Sigmoid colon (tissue), 6 donors: ENCODE measurements at regions not wholly inside any gene's neighbourhood (a gene's known extent, or its start where the extent isn't known, plus 50 kb on each side); places are given as distances from the start of the nearest gene placed in this dataset.
"Not testable (repeated sequence)": the region's sequence is repeated elsewhere in the genome, so short reads cannot be mapped to it uniquely, and the experiment has no call there.

Source experiments
- DNase-seq: peaks from one replicate; pipeline ENCODE4 v3.0.0-alpha.2; 2019
- H3K27ac ChIP-seq, 4 donors: fragments of 200-600 bp; sonication (generic); one replicate each; pipeline ENCODE4 v1.5.1; 2016 to 2019; ENCODE audit warnings: mild to moderate bottlenecking in 1 of 4
- H3K27me3 ChIP-seq, 3 donors: fragments of 200-600 bp; sonication (generic); one replicate each; pipeline ENCODE4 v1.5.1; 2019; ENCODE audit warnings: mild to moderate bottlenecking in 1 of 3
- H3K36me3 ChIP-seq, 4 donors: fragments of 200-600 bp; sonication (generic); one replicate each; pipeline ENCODE4 v1.5.1; 2016 to 2019
- H3K4me1 ChIP-seq, 4 donors: fragments of 200-600 bp; sonication (generic); one replicate each; pipeline ENCODE4 v1.5.1; 2017 to 2019
- H3K4me3 ChIP-seq, 4 donors: fragments of 200-600 bp; sonication (generic); one replicate each; pipeline ENCODE4 v1.5.1; 2017 to 2019; ENCODE audit warnings: mild to moderate bottlenecking in 2 of 4, moderate library complexity in 1 of 4
- H3K9me3 ChIP-seq, 4 donors: fragments of 200-600 bp in 3 of 4; sonication (generic) in 3 of 4; one replicate each; pipeline versions ENCODE4 v1.5.1 to v1.6.1; 2013 to 2019
- CTCF ChIP-seq, 4 experiments: fragments of 450-650 bp in 3 of 4; fragments of 200-600 bp in 1 of 4; IDR thresholded peaks; one replicate each; pipeline ENCODE4 v1.5.1; 2016 to 2019; ENCODE audit warnings: antibody characterized with exemption in 4 of 4, mild to moderate bottlenecking in 3 of 4, moderate library complexity in 2 of 4
- EP300 ChIP-seq, 4 donors: sonication (generic); formaldehyde crosslinking; IDR thresholded peaks; one replicate each; pipeline ENCODE4 v1.6.1; 2017; ENCODE audit warnings: antibody characterized with exemption in 4 of 4
- POLR2A ChIP-seq, 2 donors: fragments of 450-650 bp; IDR thresholded peaks; one replicate each; pipeline ENCODE4 v1.6.1; 2016; ENCODE audit warnings: antibody characterized with exemption in 2 of 2, mild to moderate bottlenecking in 2 of 2, moderate library complexity in 2 of 2
- POLR2AphosphoS5 ChIP-seq, 4 donors: sonication (generic); formaldehyde crosslinking; IDR thresholded peaks; one replicate each; pipeline ENCODE4 v1.6.1; 2017; ENCODE audit warnings: antibody characterized with exemption in 4 of 4
- WGBS, 2 donors: extraction: QIAGEN DNeasy Blood & Tissue Kit; methylation state at CpG; one replicate each; pipeline ENCODE4 v1.1.7; 2013; 5-methylcytosine and 5-hydroxymethylcytosine counted together
- intact Hi-C: fragments of 100-400 bp; cut with DNase I; formaldehyde crosslinking; loops from one replicate; pipeline ENCODE4 v1.15.1; 2023
- donor health status: healthy with polysubstance abuse.
- donor health status: healthy.

GRCh38 chr13:62119739-62120700 lies 704.4 kb upstream of the PCDH20 start:
- no peaks in the 10 kb centered on the region for H3K36me3 ChIP-seq
- WGBS, 2 donors = 42 to 59% methylated on average over 5 of the region's 5 CpGs
- no peaks in the 10 kb centered on the region for H3K4me1 ChIP-seq
- TF ChIP-seq POLR2A (IDR thresholded peaks at IDR 0.05) = no peak
- peak in 1 of 4 experiments; percentile 24 for TF ChIP-seq CTCF (IDR thresholded peaks at IDR 0.05)
- DNase-seq = no peak
- H3K27me3 ChIP-seq = no peaks in the 10 kb centered on the region
- no peak overlapping the region for H3K27ac ChIP-seq
- intact Hi-C loops = no loop called here
- no peak overlapping the region for H3K4me3 ChIP-seq
- no peaks in the 10 kb centered on the region for H3K9me3 ChIP-seq

GRCh38 chr13:62115831-62116230 lies 700.2 kb upstream of the PCDH20 start:
- H3K9me3 ChIP-seq = no peaks in the 10 kb centered on the region
- intact Hi-C loops = no loop called here
- H3K36me3 ChIP-seq = no peaks in the 10 kb centered on the region
- H3K27me3 ChIP-seq = no peaks in the 10 kb centered on the region
- TF ChIP-seq POLR2A (IDR thresholded peaks at IDR 0.05) (no peak), POLR2AphosphoS5 (IDR thresholded peaks at IDR 0.05) (no peak), CTCF (IDR thresholded peaks at IDR 0.05) (no peak), EP300 (IDR thresholded peaks at IDR 0.05) (no peak)
- H3K27ac ChIP-seq = no peak overlapping the region
- DNase-seq = no peak
- 32 to 67% methylated on average over 4 of the region's 4 CpGs for WGBS, 2 donors
- no peak overlapping the region for H3K4me3 ChIP-seq
- no peaks in the 10 kb centered on the region for H3K4me1 ChIP-seq

GRCh38 chr13:62113179-62113578 lies 697.5 kb upstream of the PCDH20 start:
- H3K27me3 ChIP-seq = no peaks in the 10 kb centered on the region
- no peak overlapping the region for H3K27ac ChIP-seq
- no peak for TF ChIP-seq POLR2A (IDR thresholded peaks at IDR 0.05)
- TF ChIP-seq POLR2AphosphoS5 (IDR thresholded peaks at IDR 0.05) = no peak
- TF ChIP-seq EP300 (IDR thresholded peaks at IDR 0.05) = no peak
- no peak for TF ChIP-seq CTCF (IDR thresholded peaks at IDR 0.05)
- no peaks in the 10 kb centered on the region for H3K9me3 ChIP-seq
- intact Hi-C loops = no loop called here
- 57 to 78% methylated on average over 3 of the region's 3 CpGs for WGBS, 2 donors
- DNase-seq = no peak
- H3K4me3 ChIP-seq = no peak overlapping the region
- H3K4me1 ChIP-seq = no peaks in the 10 kb centered on the region
- H3K36me3 ChIP-seq = no peaks in the 10 kb centered on the region

GRCh38 chr13:62110079-62110478 lies 694.4 kb upstream of the PCDH20 start:
- Histone ChIP-seq H3K27me3 (no peaks in the 10 kb centered on the region), H3K4me1 (no peaks in the 10 kb centered on the region), H3K4me3 (no peak overlapping the region), H3K27ac (no peak overlapping the region), H3K36me3 (no peaks in the 10 kb centered on the region), H3K9me3 (no peaks in the 10 kb centered on the region)
- DNase-seq = no peak
- intact Hi-C loops = no loop called here
- TF ChIP-seq POLR2A (IDR thresholded peaks at IDR 0.05) = no peak
- no peak for TF ChIP-seq EP300 (IDR thresholded peaks at IDR 0.05)
- no peak for TF ChIP-seq CTCF (IDR thresholded peaks at IDR 0.05)
- TF ChIP-seq POLR2AphosphoS5 (IDR thresholded peaks at IDR 0.05) = no peak
- 69 to 79% methylated on average over 4 of the region's 4 CpGs for WGBS, 2 donors

- H3K4me1 ChIP-seq, H3K27ac ChIP-seq, H3K36me3 ChIP-seq, intact Hi-C loops, DNase-seq, H3K4me3 ChIP-seq, H3K27me3 ChIP-seq, H3K9me3 ChIP-seq: not testable (repeated sequence)
- 91 to 94% methylated on average over 7 of the region's 7 CpGs for WGBS, 2 donors
Measured at GRCh38 chr13:62104136-62104535, 688.5 kb upstream of the PCDH20 start.
